ENCODE measurements at regions not wholly inside any gene's neighbourhood (a gene's known extent, or its start where the extent isn't known, plus 50 kb on each side); places are given as distances from the start of the nearest gene placed in this dataset.

GRCh38 chr6:912871-913835, 220.2 kb upstream of the EXOC2 start:
- no peak overlapping the region for H3K27ac ChIP-seq (ENCODE audit: extremely low read depth, low read depth, low read length)
- H3K4me1 ChIP-seq (ENCODE audit: control insufficient read depth, insufficient read depth, low read length) = 0 out of 2 replicates have a peak, but pooled peaks cover 3% of the 10 kb centered on the region
- ChIA-PET POLR2A (no interaction called here), CTCF (interaction anchor here (0.5 to 4.2 kb wide), 23 partner anchors 10 to 523 kb away, joined by 3 to 23 read pairs (median 4); no protein-coding TSS in a partner anchor)
- H3K4me3 ChIP-seq (ENCODE audit: low read depth, low read length) = no peak overlapping the region
- no peaks in the 10 kb centered on the region for H3K9me3 ChIP-seq (ENCODE audit: control insufficient read depth, insufficient read depth, low read depth, low read length)
- H3K36me3 ChIP-seq (ENCODE audit: control insufficient read depth in 2 of 2, insufficient read depth in 1 of 2, low read length in 2 of 2) = no peaks in the 10 kb centered on the region
- TF ChIP-seq ZNF223 (tag by site-specific recombination; IDR thresholded peaks at IDR 0.05) = no peak
- peak; percentile 15; the same call in 1 of the 2 replicates for TF ChIP-seq ZNF335 (tag by site-specific recombination; conservative IDR thresholded peaks at IDR 0.05)
- no peak for TF ChIP-seq ZNF488 (tag by site-specific recombination; IDR thresholded peaks at IDR 0.05)
- no peak for TF ChIP-seq ZNF677 (tag by site-specific recombination; IDR thresholded peaks at IDR 0.05)
- TF ChIP-seq ZBTB20 (tag by site-specific recombination; IDR thresholded peaks at IDR 0.05) = no peak
- TF ChIP-seq SP2 (tag by site-specific recombination; IDR thresholded peaks at IDR 0.05) = no peak
- no peak for TF ChIP-seq ZNF623 (tag by site-specific recombination; IDR thresholded peaks at IDR 0.05)
- TF ChIP-seq PRDM2 (tag by site-specific recombination; IDR thresholded peaks at IDR 0.05; ENCODE audit: borderline replicate concordance) = no peak
- no peak for TF ChIP-seq ZNF449 (tag by site-specific recombination; IDR thresholded peaks at IDR 0.05)
- no peak for TF ChIP-seq ZSCAN23 (tag by site-specific recombination; IDR thresholded peaks at IDR 0.05)
- TF ChIP-seq ZNF23 (tag by site-specific recombination; IDR thresholded peaks at IDR 0.05; ENCODE audit: borderline replicate concordance) = no peak
- TF ChIP-seq ZFP41 (tag by site-specific recombination; IDR thresholded peaks at IDR 0.05; ENCODE audit: borderline replicate concordance) = no peak
- no peak for TF ChIP-seq ZNF121 (tag by site-specific recombination; IDR thresholded peaks at IDR 0.05)
- TF ChIP-seq ZNF174 (tag by site-specific recombination; IDR thresholded peaks at IDR 0.05) = no peak
- no peak for TF ChIP-seq ZEB2 (tag by site-specific recombination; IDR thresholded peaks at IDR 0.05)
- no peak for TF ChIP-seq ZNF621 (tag by site-specific recombination; IDR thresholded peaks at IDR 0.05)
- TF ChIP-seq ZNF654 (tag by site-specific recombination; IDR thresholded peaks at IDR 0.05; ENCODE audit: low read depth) = peak; percentile 67
- TF ChIP-seq MZF1 (tag by site-specific recombination; IDR thresholded peaks at IDR 0.05; ENCODE audit: borderline replicate concordance) = no peak
- no peak for TF ChIP-seq ZSCAN30 (tag by site-specific recombination; IDR thresholded peaks at IDR 0.05)
- TF ChIP-seq ZFP69B (tag by site-specific recombination; IDR thresholded peaks at IDR 0.05) = no peak
- TF ChIP-seq ZBTB26 (tag by site-specific recombination; optimal IDR thresholded peaks at IDR 0.05) = no peak
- TF ChIP-seq PRDM10 (tag by site-specific recombination; IDR thresholded peaks at IDR 0.05) = peak; percentile 74
- TF ChIP-seq ZNF544 (tag by site-specific recombination; IDR thresholded peaks at IDR 0.05) = no peak
- no peak for TF ChIP-seq ZNF707 (tag by site-specific recombination; IDR thresholded peaks at IDR 0.05)
